Sigmoid colon (tissue), 4 donors: ENCODE measurements at regions not wholly inside any gene's neighbourhood (a gene's known extent, or its start where the extent isn't known, plus 50 kb on each side); places are given as distances from the start of the nearest gene placed in this dataset.

ENCODE experiments used
- POLR2AphosphoS5 ChIP-seq, 4 donors: sonication (generic); formaldehyde crosslinking; IDR thresholded peaks; one replicate each; pipeline ENCODE4 v1.6.1; 2017; ENCODE audit warnings: antibody characterized with exemption in 4 of 4
- TF ChIP-seq, protein P1 (sequence below), 4 experiments: fragments of 450-650 bp in 3 of 4; fragments of 200-600 bp in 1 of 4; IDR thresholded peaks; one replicate each; pipeline ENCODE4 v1.5.1; 2016 to 2019; ENCODE audit warnings: antibody characterized with exemption in 4 of 4, mild to moderate bottlenecking in 3 of 4, moderate library complexity in 2 of 4

- TF ChIP-seq, protein P1, sequence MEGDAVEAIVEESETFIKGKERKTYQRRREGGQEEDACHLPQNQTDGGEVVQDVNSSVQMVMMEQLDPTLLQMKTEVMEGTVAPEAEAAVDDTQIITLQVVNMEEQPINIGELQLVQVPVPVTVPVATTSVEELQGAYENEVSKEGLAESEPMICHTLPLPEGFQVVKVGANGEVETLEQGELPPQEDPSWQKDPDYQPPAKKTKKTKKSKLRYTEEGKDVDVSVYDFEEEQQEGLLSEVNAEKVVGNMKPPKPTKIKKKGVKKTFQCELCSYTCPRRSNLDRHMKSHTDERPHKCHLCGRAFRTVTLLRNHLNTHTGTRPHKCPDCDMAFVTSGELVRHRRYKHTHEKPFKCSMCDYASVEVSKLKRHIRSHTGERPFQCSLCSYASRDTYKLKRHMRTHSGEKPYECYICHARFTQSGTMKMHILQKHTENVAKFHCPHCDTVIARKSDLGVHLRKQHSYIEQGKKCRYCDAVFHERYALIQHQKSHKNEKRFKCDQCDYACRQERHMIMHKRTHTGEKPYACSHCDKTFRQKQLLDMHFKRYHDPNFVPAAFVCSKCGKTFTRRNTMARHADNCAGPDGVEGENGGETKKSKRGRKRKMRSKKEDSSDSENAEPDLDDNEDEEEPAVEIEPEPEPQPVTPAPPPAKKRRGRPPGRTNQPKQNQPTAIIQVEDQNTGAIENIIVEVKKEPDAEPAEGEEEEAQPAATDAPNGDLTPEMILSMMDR (IDR thresholded peaks at IDR 0.05): no peak
- no peak for TF ChIP-seq POLR2AphosphoS5 (IDR thresholded peaks at IDR 0.05)
These were observed 189.7 kb upstream of the SEMA3D start for GRCh38 chr7:85376589-85376988.
